ENCODE measurements at regions not wholly inside any gene's neighbourhood (a gene's known extent, or its start where the extent isn't known, plus 50 kb on each side); places are given as distances from the start of the nearest gene placed in this dataset.
"Not testable (repeated sequence)": the region's sequence is repeated elsewhere in the genome, so short reads cannot be mapped to it uniquely, and the experiment has no call there.

GRCh38 chr11:37141707-37142106 lies 543.7 kb upstream of the RAG2 start:
- H3K27me3 ChIP-seq (ENCODE audit: insufficient read depth, low read depth, low read length) = no peaks in the 10 kb centered on the region
- TF ChIP-seq MXI1 (conservative IDR thresholded peaks at IDR 0.05; ENCODE audit: poor library complexity, severe bottlenecking) = no peak
- no peak for TF ChIP-seq TAF1 (IDR thresholded peaks at IDR 0.05; ENCODE audit: low read depth)
- no peak for TF ChIP-seq POLR2AphosphoS5 (IDR thresholded peaks at IDR 0.05)
- no peak for TF ChIP-seq RAD21 (conservative IDR thresholded peaks at IDR 0.05)
- TF ChIP-seq CTCF (IDR thresholded peaks at IDR 0.05; ENCODE audit: poor library complexity, severe bottlenecking) = no peak
- TF ChIP-seq, protein P1, sequence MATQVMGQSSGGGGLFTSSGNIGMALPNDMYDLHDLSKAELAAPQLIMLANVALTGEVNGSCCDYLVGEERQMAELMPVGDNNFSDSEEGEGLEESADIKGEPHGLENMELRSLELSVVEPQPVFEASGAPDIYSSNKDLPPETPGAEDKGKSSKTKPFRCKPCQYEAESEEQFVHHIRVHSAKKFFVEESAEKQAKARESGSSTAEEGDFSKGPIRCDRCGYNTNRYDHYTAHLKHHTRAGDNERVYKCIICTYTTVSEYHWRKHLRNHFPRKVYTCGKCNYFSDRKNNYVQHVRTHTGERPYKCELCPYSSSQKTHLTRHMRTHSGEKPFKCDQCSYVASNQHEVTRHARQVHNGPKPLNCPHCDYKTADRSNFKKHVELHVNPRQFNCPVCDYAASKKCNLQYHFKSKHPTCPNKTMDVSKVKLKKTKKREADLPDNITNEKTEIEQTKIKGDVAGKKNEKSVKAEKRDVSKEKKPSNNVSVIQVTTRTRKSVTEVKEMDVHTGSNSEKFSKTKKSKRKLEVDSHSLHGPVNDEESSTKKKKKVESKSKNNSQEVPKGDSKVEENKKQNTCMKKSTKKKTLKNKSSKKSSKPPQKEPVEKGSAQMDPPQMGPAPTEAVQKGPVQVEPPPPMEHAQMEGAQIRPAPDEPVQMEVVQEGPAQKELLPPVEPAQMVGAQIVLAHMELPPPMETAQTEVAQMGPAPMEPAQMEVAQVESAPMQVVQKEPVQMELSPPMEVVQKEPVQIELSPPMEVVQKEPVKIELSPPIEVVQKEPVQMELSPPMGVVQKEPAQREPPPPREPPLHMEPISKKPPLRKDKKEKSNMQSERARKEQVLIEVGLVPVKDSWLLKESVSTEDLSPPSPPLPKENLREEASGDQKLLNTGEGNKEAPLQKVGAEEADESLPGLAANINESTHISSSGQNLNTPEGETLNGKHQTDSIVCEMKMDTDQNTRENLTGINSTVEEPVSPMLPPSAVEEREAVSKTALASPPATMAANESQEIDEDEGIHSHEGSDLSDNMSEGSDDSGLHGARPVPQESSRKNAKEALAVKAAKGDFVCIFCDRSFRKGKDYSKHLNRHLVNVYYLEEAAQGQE (IDR thresholded peaks at IDR 0.05; ENCODE audit: borderline replicate concordance) = no peak
- TF ChIP-seq EZH2 (IDR thresholded peaks at IDR 0.05; ENCODE audit: borderline replicate concordance, insufficient read depth, low read length, poor library complexity, severe bottlenecking) = no peak
- no peak for TF ChIP-seq SMC3 (conservative IDR thresholded peaks at IDR 0.05; ENCODE audit: poor library complexity)
- TF ChIP-seq EP300 (conservative IDR thresholded peaks at IDR 0.05; ENCODE audit: poor library complexity, severe bottlenecking) = no peak
- no peak overlapping the region for H3K9ac ChIP-seq (ENCODE audit: low read length)
- no peaks in the 10 kb centered on the region for H3K79me2 ChIP-seq (replicated peaks; ENCODE audit: insufficient read depth, low read length)
- no peak overlapping the region for H3K4me2 ChIP-seq (ENCODE audit: low read length)
- H3K9me3 ChIP-seq (ENCODE audit: low read length) = no peaks in the 10 kb centered on the region
- no peak overlapping the region for H2AFZ ChIP-seq (ENCODE audit: low read depth, low read length)
- no peaks in the 10 kb centered on the region for H3K36me3 ChIP-seq (ENCODE audit: insufficient read depth, low read length)
- no peaks in the 10 kb centered on the region for H3K9me2 ChIP-seq (ENCODE audit: insufficient read depth, low read length)
- no peaks in the 10 kb centered on the region for H4K20me1 ChIP-seq (ENCODE audit: insufficient read depth)
- no peak overlapping the region for H3K4me3 ChIP-seq (ENCODE audit: low read length)
- H3K27ac ChIP-seq (ENCODE audit: low read length) = no peak overlapping the region
- H3F3A ChIP-seq (ENCODE audit: insufficient read depth, low read length, poor library complexity, severe bottlenecking) = no peaks in the 10 kb centered on the region

DNA sequence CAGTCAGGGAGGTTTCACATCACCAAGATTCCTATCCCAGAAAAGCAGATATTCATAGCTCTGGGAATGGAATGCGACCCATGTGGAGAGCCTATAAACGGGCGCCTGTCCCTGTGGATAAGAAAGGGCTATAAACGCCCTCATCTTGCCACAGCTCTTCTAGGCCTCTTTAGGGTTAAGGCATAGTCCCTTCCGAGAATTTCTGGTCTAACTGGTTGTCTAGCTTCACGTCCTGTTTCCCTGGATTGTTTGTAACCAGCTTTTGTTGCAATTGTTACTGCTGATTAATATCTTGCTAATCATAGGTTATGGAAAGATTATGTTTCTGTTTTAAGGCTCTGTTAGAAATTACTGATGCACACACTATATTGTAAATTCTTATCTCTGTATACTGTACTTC lies 537.6 kb upstream of the RAG2 start:
- H3K36me3 ChIP-seq (ENCODE audit: insufficient read depth, low read length); H3F3A ChIP-seq (ENCODE audit: insufficient read depth, low read length, poor library complexity, severe bottlenecking); H3K9me2 ChIP-seq (ENCODE audit: insufficient read depth, low read length); H3K9me3 ChIP-seq (ENCODE audit: low read length); H3K27ac ChIP-seq (ENCODE audit: low read length); H4K20me1 ChIP-seq (ENCODE audit: insufficient read depth); H3K79me2 ChIP-seq (replicated peaks; ENCODE audit: insufficient read depth, low read length); H3K9ac ChIP-seq (ENCODE audit: low read length); H2AFZ ChIP-seq (ENCODE audit: low read depth, low read length); H3K4me3 ChIP-seq (ENCODE audit: low read length); H3K4me2 ChIP-seq (ENCODE audit: low read length); H3K27me3 ChIP-seq (ENCODE audit: insufficient read depth, low read depth, low read length): not testable (repeated sequence)

DNA sequence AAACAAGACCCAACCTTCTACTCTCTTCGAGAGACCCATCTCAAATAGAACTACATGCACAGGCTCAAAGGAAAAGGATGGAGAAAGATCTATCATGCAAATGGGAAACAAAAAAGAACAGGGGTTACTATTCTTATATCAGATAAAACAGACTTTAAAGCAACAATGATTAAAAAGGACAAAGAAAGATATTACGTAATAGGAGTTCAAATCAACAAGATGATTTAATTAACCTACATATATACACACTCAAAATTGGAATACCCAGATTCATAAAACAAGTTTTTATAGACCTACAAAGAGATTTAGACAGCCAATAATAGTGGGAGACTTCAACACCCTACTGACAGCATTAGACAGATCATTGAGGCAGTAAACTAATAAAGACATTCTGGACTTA lies 536.6 kb upstream of the RAG2 start:
- TF ChIP-seq CTCF (IDR thresholded peaks at IDR 0.05; ENCODE audit: poor library complexity, severe bottlenecking) (no peak), EZH2 (IDR thresholded peaks at IDR 0.05; ENCODE audit: borderline replicate concordance, insufficient read depth, low read length, poor library complexity, severe bottlenecking) (no peak), EP300 (conservative IDR thresholded peaks at IDR 0.05; ENCODE audit: poor library complexity, severe bottlenecking) (no peak), RAD21 (conservative IDR thresholded peaks at IDR 0.05) (no peak), TAF1 (IDR thresholded peaks at IDR 0.05; ENCODE audit: low read depth) (no peak)
- TF ChIP-seq, protein P1 (IDR thresholded peaks at IDR 0.05; ENCODE audit: borderline replicate concordance) = no peak
- Histone ChIP-seq H3K9me3 (ENCODE audit: low read length) (no peaks in the 10 kb centered on the region), H3K27me3 (ENCODE audit: insufficient read depth, low read depth, low read length) (no peaks in the 10 kb centered on the region), H3F3A (ENCODE audit: insufficient read depth, low read length, poor library complexity, severe bottlenecking) (no peaks in the 10 kb centered on the region), H3K4me3 (ENCODE audit: low read length) (no peak overlapping the region), H3K79me2 (replicated peaks; ENCODE audit: insufficient read depth, low read length) (no peaks in the 10 kb centered on the region), H4K20me1 (ENCODE audit: insufficient read depth) (no peaks in the 10 kb centered on the region), H3K36me3 (ENCODE audit: insufficient read depth, low read length) (no peaks in the 10 kb centered on the region), H2AFZ (ENCODE audit: low read depth, low read length) (no peak overlapping the region), H3K9ac (ENCODE audit: low read length) (no peak overlapping the region), H3K4me2 (ENCODE audit: low read length) (no peak overlapping the region), H3K9me2 (ENCODE audit: insufficient read depth, low read length) (no peaks in the 10 kb centered on the region), H3K27ac (ENCODE audit: low read length) (no peak overlapping the region)
